Activated CD4-positive, CD25-positive, alpha-beta regulatory T cell treated with anti-CD3 and anti-CD28 coated beads, Interleukin-2, amount 50 U/mL, for 24 hours (primary cell): ENCODE measurements at regions not wholly inside any gene's neighbourhood (a gene's known extent, or its start where the extent isn't known, plus 50 kb on each side); places are given as distances from the start of the nearest gene placed in this dataset.
"Not testable (repeated sequence)": the region's sequence is repeated elsewhere in the genome, so short reads cannot be mapped to it uniquely, and the experiment has no call there.

Experiments
- ATAC-seq, 2 donors: fragments of 150-1000 bp; cut with Tn5 transposase; one replicate each; pipeline ENCODE4 v1.10.0; 2021; ENCODE audit warnings: mild to moderate bottlenecking in 1 of 2, moderate library complexity in 1 of 2

GRCh38 chr12:46884362-46884761 lies 58.6 kb upstream of the SLC38A4 start:
- no peak for ATAC-seq

- ATAC-seq = no peak
These were observed 60.8 kb upstream of the SLC38A4 start for GRCh38 chr12:46886541-46887041.

GRCh38 chr12:46887870-46888269 lies 62.1 kb upstream of the SLC38A4 start:
- no peak for ATAC-seq

GRCh38 chr12:46888568-46888967 lies 62.8 kb upstream of the SLC38A4 start:
- no peak for ATAC-seq

GRCh38 chr12:46891306-46891705 lies 65.5 kb upstream of the SLC38A4 start:
- ATAC-seq = no peak

GRCh38 chr12:46892034-46892705 lies 66.4 kb upstream of the SLC38A4 start:
- no peak for ATAC-seq

- no peak for ATAC-seq
These were observed 67.1 kb upstream of the SLC38A4 start for GRCh38 chr12:46892887-46893286.

- ATAC-seq = no peak
These were observed 67.6 kb upstream of the SLC38A4 start for GRCh38 chr12:46893434-46893833.

GRCh38 chr12:46895726-46896125 lies 69.9 kb upstream of the SLC38A4 start:
- no peak for ATAC-seq

- no peak for ATAC-seq
These were observed 70.9 kb upstream of the SLC38A4 start for GRCh38 chr12:46896680-46897079.

- no peak for ATAC-seq
These were observed 72.5 kb upstream of the SLC38A4 start for GRCh38 chr12:46898152-46898931.

- ATAC-seq = no peak
These were observed 73.2 kb upstream of the SLC38A4 start for GRCh38 chr12:46898989-46899388.

- ATAC-seq = no peak
These were observed 75.1 kb upstream of the SLC38A4 start for GRCh38 chr12:46900734-46901463.

GRCh38 chr12:46901464-46902205 lies 75.8 kb upstream of the SLC38A4 start:
- ATAC-seq = no peak

- ATAC-seq = no peak
These were observed 77.3 kb upstream of the SLC38A4 start for GRCh38 chr12:46903058-46903457.

- no peak for ATAC-seq
These were observed 78.8 kb upstream of the SLC38A4 start for GRCh38 chr12:46904406-46905238.

- not testable (repeated sequence) for ATAC-seq
These were observed 79.4 kb upstream of the SLC38A4 start for GRCh38 chr12:46905239-46905627.

- ATAC-seq = no peak
These were observed 82.0 kb upstream of the SLC38A4 start for GRCh38 chr12:46907791-46908190.

- no peak for ATAC-seq
These were observed 82.6 kb upstream of the SLC38A4 start for GRCh38 chr12:46908236-46908935.

GRCh38 chr12:46908936-46909635 lies 83.3 kb upstream of the SLC38A4 start:
- ATAC-seq = no peak
